Astrocyte of the spinal cord (primary cell): ENCODE measurements at regions not wholly inside any gene's neighbourhood (a gene's known extent, or its start where the extent isn't known, plus 50 kb on each side); places are given as distances from the start of the nearest gene placed in this dataset.
A peak's percentile ranks its signal among the peaks of the same experiment; 100 is the strongest.

Experiments used
- DNase-seq: peaks from one replicate; pipeline ENCODE4 v3.0.0; 2011; ENCODE audit warnings: low read depth, low spot score
- H3K4me3 ChIP-seq: 2 replicates; pipeline ENCODE4 v1.5.1; 2011; ENCODE audit warnings: low read depth, mild to moderate bottlenecking, low read length, moderate library complexity
- in situ Hi-C: cut with HindIII; loops from 2 replicates; pipeline ENCODE4 v1.10.0; 2017; ENCODE audit warnings: low sequenced_read_pairs
- TF ChIP-seq, protein P1 (sequence below): IDR thresholded peaks from 2 replicates; pipeline ENCODE4 v1.5.1; 2012; ENCODE audit warnings: low read depth, mild to moderate bottlenecking, low read length, inconsistent platforms

DNA sequence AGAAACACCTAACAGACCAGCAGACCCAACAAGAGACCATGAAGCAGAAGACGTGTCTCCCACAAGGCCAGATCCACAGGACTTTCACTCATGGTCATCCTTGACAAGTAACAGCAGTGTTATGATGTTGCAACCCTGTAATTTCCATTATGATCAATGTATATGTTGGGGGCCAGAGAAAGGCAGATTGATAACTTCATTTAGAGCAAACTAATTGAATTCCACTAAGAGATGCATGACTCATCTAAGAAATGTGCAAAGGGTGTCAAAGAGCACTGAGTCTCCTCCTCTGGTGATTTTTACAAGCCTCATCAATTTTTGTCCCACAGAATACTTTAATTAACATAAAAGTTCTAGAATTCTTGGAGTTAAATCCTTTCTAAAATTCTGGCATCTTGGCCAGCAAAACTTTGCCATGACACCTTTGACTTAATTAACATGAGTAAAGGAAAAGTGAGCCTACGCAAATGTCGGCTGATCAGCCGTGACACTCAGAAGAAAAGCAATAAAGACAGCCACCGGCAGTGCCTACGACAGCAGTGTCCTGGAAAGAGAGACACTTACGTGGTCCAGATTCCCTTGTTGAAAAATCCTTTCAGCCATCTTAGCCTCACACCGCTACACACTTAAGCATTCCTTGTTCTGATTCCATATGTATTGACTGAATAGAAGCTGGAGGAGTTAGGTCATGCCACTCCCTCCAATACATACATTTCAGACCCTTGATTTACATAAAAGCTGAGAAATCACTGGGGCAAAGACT lies 370.2 kb upstream of the CCDC196 start:
- no peak for DNase-seq
- in situ Hi-C loops = no loop called here
- TF ChIP-seq, protein P1, sequence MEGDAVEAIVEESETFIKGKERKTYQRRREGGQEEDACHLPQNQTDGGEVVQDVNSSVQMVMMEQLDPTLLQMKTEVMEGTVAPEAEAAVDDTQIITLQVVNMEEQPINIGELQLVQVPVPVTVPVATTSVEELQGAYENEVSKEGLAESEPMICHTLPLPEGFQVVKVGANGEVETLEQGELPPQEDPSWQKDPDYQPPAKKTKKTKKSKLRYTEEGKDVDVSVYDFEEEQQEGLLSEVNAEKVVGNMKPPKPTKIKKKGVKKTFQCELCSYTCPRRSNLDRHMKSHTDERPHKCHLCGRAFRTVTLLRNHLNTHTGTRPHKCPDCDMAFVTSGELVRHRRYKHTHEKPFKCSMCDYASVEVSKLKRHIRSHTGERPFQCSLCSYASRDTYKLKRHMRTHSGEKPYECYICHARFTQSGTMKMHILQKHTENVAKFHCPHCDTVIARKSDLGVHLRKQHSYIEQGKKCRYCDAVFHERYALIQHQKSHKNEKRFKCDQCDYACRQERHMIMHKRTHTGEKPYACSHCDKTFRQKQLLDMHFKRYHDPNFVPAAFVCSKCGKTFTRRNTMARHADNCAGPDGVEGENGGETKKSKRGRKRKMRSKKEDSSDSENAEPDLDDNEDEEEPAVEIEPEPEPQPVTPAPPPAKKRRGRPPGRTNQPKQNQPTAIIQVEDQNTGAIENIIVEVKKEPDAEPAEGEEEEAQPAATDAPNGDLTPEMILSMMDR = no peak
- H3K4me3 ChIP-seq = no peak overlapping the region

DNA sequence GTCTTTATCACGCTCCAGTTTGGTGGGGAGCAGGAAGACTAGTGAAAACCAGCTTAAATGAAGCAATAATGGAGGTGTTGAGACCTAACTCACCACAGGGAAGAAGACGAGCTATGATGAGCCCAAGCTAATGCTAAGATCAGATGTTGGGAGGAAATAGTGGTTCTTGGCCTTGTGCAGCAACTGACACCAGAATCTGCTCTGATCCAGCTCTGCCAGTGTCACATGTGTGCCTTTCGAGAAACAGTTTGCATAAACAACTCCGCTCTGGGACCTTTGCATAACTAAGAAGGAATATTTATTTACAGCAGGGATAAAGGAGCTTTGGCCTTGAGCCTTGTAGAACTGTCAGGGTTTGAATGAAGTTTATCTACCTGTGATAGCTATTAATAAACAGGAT lies 369.4 kb upstream of the CCDC196 start:
- TF ChIP-seq, protein P1 = no peak
- in situ Hi-C loops = no loop called here
- H3K4me3 ChIP-seq = no peak overlapping the region
- DNase-seq = no peak

DNA sequence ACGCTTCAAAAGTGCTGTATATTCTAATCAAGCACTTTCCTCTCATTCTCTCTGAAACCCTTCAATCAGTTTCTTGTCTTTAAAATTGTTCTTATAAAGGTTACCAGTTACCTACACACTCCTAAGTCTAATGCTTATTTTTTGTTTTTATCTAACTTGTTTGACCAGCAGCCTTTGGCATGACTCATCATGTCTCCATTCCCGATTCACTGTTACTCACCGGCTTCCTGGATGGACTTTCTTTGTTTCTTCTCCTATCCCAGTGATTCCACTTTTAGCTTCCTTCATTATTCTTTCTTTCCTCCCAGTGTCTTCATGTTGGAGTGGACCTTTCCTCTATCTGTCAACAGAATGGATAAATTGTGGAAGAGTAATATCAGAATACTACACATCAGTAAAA lies 368.6 kb upstream of the CCDC196 start:
- in situ Hi-C loops = no loop called here
- peak; percentile 67 for DNase-seq
- TF ChIP-seq, protein P1 = no peak
- H3K4me3 ChIP-seq = no peak overlapping the region

DNA sequence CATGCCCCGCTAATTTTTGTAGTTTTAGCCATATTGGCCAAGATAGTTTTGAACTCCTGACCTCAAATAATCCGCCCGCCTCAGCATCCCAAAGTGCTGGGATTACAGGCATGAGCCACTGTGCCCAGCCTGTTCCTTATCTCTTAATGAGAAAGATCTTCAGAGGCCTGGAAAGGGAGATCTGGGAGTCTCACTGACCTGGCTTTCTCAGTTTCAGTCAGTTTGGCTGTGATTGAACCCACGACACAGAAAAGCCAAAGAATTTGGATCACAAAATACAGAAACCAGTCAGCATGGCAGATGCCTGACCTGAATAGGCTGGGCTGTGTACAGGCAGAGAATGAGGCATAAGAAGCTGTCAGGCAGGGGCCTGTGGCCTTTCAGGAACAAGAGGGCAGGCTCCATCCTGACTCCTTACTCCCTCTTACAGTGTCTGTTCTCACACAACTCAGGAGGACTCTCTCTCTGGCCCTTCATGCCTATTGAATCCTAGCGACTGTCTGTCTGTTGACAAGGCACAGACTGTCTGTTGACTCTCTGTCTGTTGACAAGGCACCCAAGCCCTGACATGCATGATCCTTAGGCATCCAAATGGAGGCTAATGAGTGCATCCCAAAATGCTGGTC lies 366.5 kb upstream of the CCDC196 start:
- in situ Hi-C loops = no loop called here
- DNase-seq = no peak
- H3K4me3 ChIP-seq = no peak overlapping the region
- TF ChIP-seq, protein P1 = no peak

DNA sequence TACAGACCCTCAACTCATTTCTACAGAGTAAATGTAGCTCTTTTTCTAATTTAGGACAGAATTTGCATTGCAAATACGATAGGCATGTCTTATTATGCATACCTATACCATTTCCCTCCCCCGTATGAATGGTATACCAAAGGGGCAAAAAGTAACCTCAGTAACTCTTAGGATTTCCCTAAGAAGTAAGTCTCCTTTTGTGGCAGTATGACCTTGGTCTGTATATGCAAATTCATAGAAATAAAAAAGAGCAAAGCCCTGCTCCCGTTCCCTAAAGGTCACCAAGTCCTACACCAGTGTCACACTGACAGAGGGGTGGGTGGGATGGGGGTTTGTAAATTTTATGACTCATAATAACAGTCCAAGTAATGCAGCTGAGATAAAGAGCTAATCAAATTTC lies 365.8 kb upstream of the CCDC196 start:
- in situ Hi-C loops = no loop called here
- H3K4me3 ChIP-seq = no peak overlapping the region
- TF ChIP-seq, protein P1 = no peak
- DNase-seq = no peak

DNA sequence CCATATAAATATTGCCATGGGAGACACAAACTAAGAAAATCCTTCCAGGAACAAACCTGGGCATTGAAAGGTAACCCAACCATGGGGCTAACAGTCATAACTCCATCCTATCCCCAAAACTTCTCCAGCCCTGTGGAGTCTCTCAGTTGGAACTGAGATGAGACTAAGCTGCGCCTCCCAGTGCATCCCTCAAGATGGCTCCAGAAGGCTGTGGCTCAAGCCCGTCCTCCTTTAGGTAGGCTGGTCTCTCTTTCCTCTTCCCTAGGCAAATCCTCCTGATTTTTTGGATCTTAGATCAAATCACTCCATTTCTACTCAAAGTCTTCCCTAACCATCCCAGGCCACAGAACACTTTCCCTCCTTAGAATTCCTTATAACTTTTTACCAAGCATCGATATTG lies 364.3 kb upstream of the CCDC196 start:
- TF ChIP-seq, protein P1 = no peak
- no peak for DNase-seq
- in situ Hi-C loops = no loop called here
- no peak overlapping the region for H3K4me3 ChIP-seq
